Activated CD4-positive, alpha-beta T cell treated with anti-CD3 and anti-CD28 coated beads for 36 hours (primary cell): ENCODE measurements at regions not wholly inside any gene's neighbourhood (a gene's known extent, or its start where the extent isn't known, plus 50 kb on each side); places are given as distances from the start of the nearest gene placed in this dataset.

Source experiments
- ATAC-seq: fragments of 200-7000 bp; cut with Tn5 transposase; one replicate; pipeline ENCODE4 v1.10.0; 2021; ENCODE audit warnings: mild to moderate bottlenecking, moderate library complexity
- CTCF ChIA-PET: fragments of 350-600 bp; sonication (Branson Sonifier 250); formaldehyde crosslinking; loops from one replicate; lab custom pipeline; 2021; ENCODE audit warnings: antibody characterized with exemption; lab: Charles Lee
- POLR2A ChIA-PET: fragments of 350-600 bp; sonication (Branson Sonifier 250); formaldehyde crosslinking; loops from one replicate; lab custom pipeline; 2021; ENCODE audit warnings: antibody characterized with exemption, inconsistent platforms; lab: Charles Lee
- DNase-seq: peaks from one replicate; pipeline ENCODE4 v3.0.0-alpha.2; 2020
- H3K27ac Mint-ChIP-seq: one replicate; pipeline ENCODE4 v1.8.0; 2021; ENCODE audit warnings: mixed read lengths
- H3K27me3 Mint-ChIP-seq: one replicate; pipeline ENCODE4 v1.8.0; 2021; ENCODE audit warnings: mixed read lengths
- H3K36me3 Mint-ChIP-seq: one replicate; pipeline ENCODE4 v1.8.0; 2021; ENCODE audit warnings: low read depth, mixed read lengths
- H3K4me1 Mint-ChIP-seq: one replicate; pipeline ENCODE4 v1.8.0; 2021; ENCODE audit warnings: mixed read lengths
- H3K4me3 Mint-ChIP-seq: one replicate; pipeline ENCODE4 v1.8.0; 2021; ENCODE audit warnings: mild to moderate bottlenecking, moderate library complexity, mixed read lengths
- H3K9me3 Mint-ChIP-seq: one replicate; pipeline ENCODE4 v1.8.0; 2021; ENCODE audit warnings: low read depth, mixed read lengths
- intact Hi-C, 2 experiments: fragments of 100-400 bp; cut with DNase I in 1 of 2; cut with micrococcal nuclease in 1 of 2; formaldehyde crosslinking; loops; one replicate each; pipeline versions ENCODE4 v1.14.2 to v1.15.1; 2022 to 2024; cut with DNase I, micrococcal nuclease

DNA sequence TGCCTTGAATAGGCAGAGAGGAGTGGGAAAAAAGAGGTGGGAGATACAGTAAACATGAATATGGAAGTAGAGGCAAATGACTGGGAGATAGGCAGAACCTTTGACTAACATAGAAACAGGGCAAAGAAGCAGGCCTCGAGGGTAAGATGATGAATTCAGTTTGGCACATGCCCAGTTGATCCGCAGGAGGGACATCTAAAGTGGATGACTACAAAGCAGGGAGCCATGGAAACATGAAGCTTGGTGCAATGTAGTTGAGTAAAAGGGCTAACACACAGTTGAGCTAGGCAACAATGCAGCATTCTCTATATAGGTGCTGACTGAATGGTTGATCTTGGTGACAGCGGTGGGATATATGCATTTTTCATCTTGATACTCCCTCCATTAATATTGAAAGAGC, 253.8 kb downstream of the DMRT2 start:
- H3K4me3 Mint-ChIP-seq, result no peak overlapping the region
- H3K36me3 Mint-ChIP-seq, result no peaks in the 10 kb centered on the region
- POLR2A ChIA-PET, result no interaction called here
- intact Hi-C loops, result no loop called here
- no peaks in the 10 kb centered on the region for H3K9me3 Mint-ChIP-seq
- no peak overlapping the region for H3K27ac Mint-ChIP-seq
- ATAC-seq (no peak), DNase-seq (no peak)
- no peaks in the 10 kb centered on the region for H3K4me1 Mint-ChIP-seq
- CTCF ChIA-PET, result no interaction called here
- H3K27me3 Mint-ChIP-seq, result no peaks in the 10 kb centered on the region

- ATAC-seq, result no peak
- Mint-ChIP-seq H3K9me3 (peaks cover 4% of the 10 kb centered on the region), H3K27me3 (peaks cover 2% of the 10 kb centered on the region), H3K4me3 (no peak overlapping the region), H3K27ac (no peak overlapping the region), H3K4me1 (no peaks in the 10 kb centered on the region), H3K36me3 (no peaks in the 10 kb centered on the region)
- CTCF ChIA-PET, result no interaction called here
- POLR2A ChIA-PET, result interaction anchor here (0.5 kb wide), 1 partner anchor 459 kb away, joined by 6 read pairs; no protein-coding TSS in a partner anchor
- no peak for DNase-seq
- intact Hi-C loops, result no loop called here
Observed at GRCh38 chr9:1311462-1312042, 261.4 kb downstream of the DMRT2 start.

GRCh38 chr9:1319436-1319835, 269.3 kb downstream of the DMRT2 start:
- H3K9me3 Mint-ChIP-seq, result peaks cover 5% of the 10 kb centered on the region
- no peak overlapping the region for H3K27ac Mint-ChIP-seq
- H3K36me3 Mint-ChIP-seq, result no peaks in the 10 kb centered on the region
- peaks cover 2% of the 10 kb centered on the region for H3K27me3 Mint-ChIP-seq
- H3K4me1 Mint-ChIP-seq, result no peaks in the 10 kb centered on the region
- no peak for ATAC-seq
- DNase-seq, result no peak
- H3K4me3 Mint-ChIP-seq, result no peak overlapping the region
- intact Hi-C loops, result no loop called here
- ChIA-PET CTCF (no interaction called here), POLR2A (no interaction called here)

DNA sequence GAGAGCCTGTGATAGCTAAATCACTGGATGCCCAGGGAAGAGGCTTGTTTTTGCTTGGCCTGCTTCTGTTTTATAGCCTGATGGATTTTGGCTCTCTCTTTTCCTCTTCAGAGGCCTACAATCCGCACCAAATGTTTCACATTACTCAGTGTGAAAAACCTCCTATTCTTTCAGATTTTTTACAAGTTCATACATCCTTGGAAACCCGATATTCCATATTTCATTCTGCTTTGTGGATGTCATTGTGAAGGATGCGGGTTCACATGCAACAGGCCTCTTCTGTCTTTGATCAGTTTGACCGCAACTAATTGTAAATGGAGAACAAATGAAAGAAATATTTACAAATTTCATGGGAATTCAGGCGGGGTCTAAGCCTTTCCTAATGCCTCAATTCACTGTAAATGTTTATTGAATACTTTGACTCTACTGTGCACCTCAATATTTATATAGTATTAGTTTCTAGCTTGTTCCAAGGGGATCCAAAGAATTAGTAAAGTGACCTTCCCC, 269.9 kb downstream of the DMRT2 start:
- Mint-ChIP-seq H3K27me3 (peaks cover 2% of the 10 kb centered on the region), H3K36me3 (no peaks in the 10 kb centered on the region), H3K4me1 (no peaks in the 10 kb centered on the region), H3K27ac (no peak overlapping the region), H3K4me3 (no peak overlapping the region), H3K9me3 (peaks cover 5% of the 10 kb centered on the region)
- intact Hi-C loops, result no loop called here
- CTCF ChIA-PET, result no interaction called here
- ATAC-seq (no peak), DNase-seq (no peak)
- POLR2A ChIA-PET, result no interaction called here

DNA sequence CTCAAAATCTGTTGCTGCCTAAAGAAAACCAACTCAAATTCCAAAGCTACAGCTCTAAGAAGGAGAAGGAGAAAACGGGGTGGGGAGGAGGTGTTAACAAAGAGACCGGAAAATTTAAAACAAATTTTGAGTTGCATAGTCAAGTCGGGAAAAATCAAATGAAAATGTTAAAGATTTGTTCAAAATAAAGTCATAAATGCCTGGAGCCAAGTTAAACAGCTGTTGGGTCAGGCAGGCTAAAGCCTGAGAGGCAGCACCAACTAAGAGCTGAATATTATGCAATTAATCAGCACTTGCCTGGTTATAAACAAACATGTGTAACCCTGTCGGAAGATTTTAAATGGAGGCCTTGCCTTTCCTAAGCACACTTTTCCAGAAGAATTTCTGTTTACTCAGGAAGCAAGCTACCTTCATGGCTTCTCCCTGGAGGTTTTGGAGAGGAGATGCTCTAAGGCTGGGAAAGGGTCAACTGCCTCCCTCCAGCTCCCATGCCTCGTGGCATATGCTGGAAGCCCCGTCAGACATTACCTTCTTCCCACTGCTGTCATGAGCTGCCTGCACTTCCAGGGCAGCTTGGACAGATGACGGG, 270.5 kb downstream of the DMRT2 start:
- ChIA-PET CTCF (no interaction called here), POLR2A (no interaction called here)
- H3K4me3 Mint-ChIP-seq, result no peak overlapping the region
- no peak overlapping the region for H3K27ac Mint-ChIP-seq
- ATAC-seq (no peak), DNase-seq (no peak)
- intact Hi-C loops, result no loop called here
- peaks cover 5% of the 10 kb centered on the region for H3K9me3 Mint-ChIP-seq
- H3K36me3 Mint-ChIP-seq, result no peaks in the 10 kb centered on the region
- H3K4me1 Mint-ChIP-seq, result no peaks in the 10 kb centered on the region
- peaks cover 2% of the 10 kb centered on the region for H3K27me3 Mint-ChIP-seq

GRCh38 chr9:1327467-1327866, 277.3 kb downstream of the DMRT2 start:
- H3K9me3 Mint-ChIP-seq, result no peaks in the 10 kb centered on the region
- no peak for DNase-seq
- H3K4me3 Mint-ChIP-seq, result no peak overlapping the region
- no peaks in the 10 kb centered on the region for H3K27me3 Mint-ChIP-seq
- CTCF ChIA-PET, result no interaction called here
- no peak for ATAC-seq
- no peak overlapping the region for H3K27ac Mint-ChIP-seq
- intact Hi-C loops, result no loop called here
- no peaks in the 10 kb centered on the region for H3K4me1 Mint-ChIP-seq
- POLR2A ChIA-PET, result no interaction called here
- H3K36me3 Mint-ChIP-seq, result no peaks in the 10 kb centered on the region

GRCh38 chr9:1328341-1328740, 278.2 kb downstream of the DMRT2 start:
- intact Hi-C loops, result no loop called here
- H3K36me3 Mint-ChIP-seq, result no peaks in the 10 kb centered on the region
- H3K27me3 Mint-ChIP-seq, result no peaks in the 10 kb centered on the region
- CTCF ChIA-PET, result no interaction called here
- ATAC-seq (no peak), DNase-seq (no peak)
- no peaks in the 10 kb centered on the region for H3K9me3 Mint-ChIP-seq
- H3K27ac Mint-ChIP-seq, result no peak overlapping the region
- H3K4me1 Mint-ChIP-seq, result no peaks in the 10 kb centered on the region
- POLR2A ChIA-PET, result no interaction called here
- H3K4me3 Mint-ChIP-seq, result no peak overlapping the region

- ChIA-PET CTCF (interaction anchor here (0.7 kb wide), 1 partner anchor 247 kb away, joined by 3 read pairs; no protein-coding TSS in a partner anchor), POLR2A (no interaction called here)
- Mint-ChIP-seq H3K36me3 (no peaks in the 10 kb centered on the region), H3K4me3 (no peak overlapping the region), H3K9me3 (no peaks in the 10 kb centered on the region), H3K4me1 (no peaks in the 10 kb centered on the region), H3K27me3 (no peaks in the 10 kb centered on the region), H3K27ac (no peak overlapping the region)
- DNase-seq, result no peak
- ATAC-seq, result no peak
- intact Hi-C loops, result no loop called here
Observed at GRCh38 chr9:1331546-1332038, 281.4 kb downstream of the DMRT2 start.

GRCh38 chr9:1332156-1332555, 282.0 kb downstream of the DMRT2 start:
- H3K36me3 Mint-ChIP-seq, result no peaks in the 10 kb centered on the region
- no peak for ATAC-seq

GRCh38 chr9:1335174-1335573, 285.0 kb downstream of the DMRT2 start:
- Mint-ChIP-seq H3K9me3 (no peaks in the 10 kb centered on the region), H3K27ac (no peak overlapping the region), H3K4me1 (no peaks in the 10 kb centered on the region), H3K36me3 (no peaks in the 10 kb centered on the region), H3K27me3 (no peaks in the 10 kb centered on the region), H3K4me3 (no peak overlapping the region)
- ATAC-seq (no peak), DNase-seq (no peak)
- POLR2A ChIA-PET, result no interaction called here
- intact Hi-C loops, result no loop called here
- CTCF ChIA-PET, result no interaction called here

More at GRCh38 chr9:1332156-1332555, 282.0 kb downstream of the DMRT2 start:
- ChIA-PET CTCF (interaction anchor here (1.1 kb wide), 1 partner anchor 133 kb away, joined by 4 read pairs; no protein-coding TSS in a partner anchor), POLR2A (no interaction called here)
- H3K4me1 Mint-ChIP-seq, result no peaks in the 10 kb centered on the region
- intact Hi-C loops, result no loop called here
- no peak overlapping the region for H3K4me3 Mint-ChIP-seq
- H3K27me3 Mint-ChIP-seq, result no peaks in the 10 kb centered on the region
- no peaks in the 10 kb centered on the region for H3K9me3 Mint-ChIP-seq
- no peak overlapping the region for H3K27ac Mint-ChIP-seq
- no peak for DNase-seq

- Mint-ChIP-seq H3K36me3 (no peaks in the 10 kb centered on the region), H3K4me3 (no peak overlapping the region), H3K4me1 (no peaks in the 10 kb centered on the region), H3K9me3 (no peaks in the 10 kb centered on the region), H3K27ac (no peak overlapping the region), H3K27me3 (no peaks in the 10 kb centered on the region)
- intact Hi-C loops, result no loop called here
- CTCF ChIA-PET, result no interaction called here
- no peak for ATAC-seq
- POLR2A ChIA-PET, result no interaction called here
- no peak for DNase-seq
Observed at GRCh38 chr9:1337169-1337568, 287.0 kb downstream of the DMRT2 start.

GRCh38 chr9:1340390-1340789, 290.2 kb downstream of the DMRT2 start:
- no peak overlapping the region for H3K27ac Mint-ChIP-seq
- ATAC-seq, result no peak
- H3K36me3 Mint-ChIP-seq, result no peaks in the 10 kb centered on the region
- DNase-seq, result no peak
- ChIA-PET CTCF (no interaction called here), POLR2A (no interaction called here)
- H3K4me1 Mint-ChIP-seq, result no peaks in the 10 kb centered on the region
- intact Hi-C loops, result loop anchor here in 1 of 2 experiments (10.0 kb wide), 1 partner anchor 64 kb away; no protein-coding TSS in a partner anchor
- H3K9me3 Mint-ChIP-seq, result peaks cover 2% of the 10 kb centered on the region
- no peak overlapping the region for H3K4me3 Mint-ChIP-seq
- peaks cover 2% of the 10 kb centered on the region for H3K27me3 Mint-ChIP-seq
